ENCODE measurements at regions not wholly inside any gene's neighbourhood (a gene's known extent, or its start where the extent isn't known, plus 50 kb on each side); places are given as distances from the start of the nearest gene placed in this dataset.

DNA sequence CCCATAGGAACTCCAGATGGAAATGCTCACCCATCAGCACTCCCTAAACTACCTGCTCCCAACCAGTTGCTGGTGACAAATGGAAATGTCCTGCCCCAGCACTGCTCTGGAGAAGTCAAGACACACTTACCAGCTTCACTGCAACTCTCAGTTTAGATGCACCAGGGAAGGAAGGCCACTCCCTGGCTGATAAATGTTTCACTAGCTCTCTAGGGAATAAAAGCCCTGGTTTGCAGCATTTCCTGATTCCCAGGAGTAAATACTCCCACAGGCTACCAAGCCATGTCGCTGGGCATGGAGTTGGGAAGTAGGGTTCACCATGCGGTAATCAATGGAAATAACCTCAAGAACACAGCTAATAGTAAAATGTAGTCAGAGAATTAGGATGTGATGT is 112.0 kb upstream of the NEO1 start:
- no peak for TF ChIP-seq POLR2A (IDR thresholded peaks at IDR 0.05)
- TF ChIP-seq, protein P1, sequence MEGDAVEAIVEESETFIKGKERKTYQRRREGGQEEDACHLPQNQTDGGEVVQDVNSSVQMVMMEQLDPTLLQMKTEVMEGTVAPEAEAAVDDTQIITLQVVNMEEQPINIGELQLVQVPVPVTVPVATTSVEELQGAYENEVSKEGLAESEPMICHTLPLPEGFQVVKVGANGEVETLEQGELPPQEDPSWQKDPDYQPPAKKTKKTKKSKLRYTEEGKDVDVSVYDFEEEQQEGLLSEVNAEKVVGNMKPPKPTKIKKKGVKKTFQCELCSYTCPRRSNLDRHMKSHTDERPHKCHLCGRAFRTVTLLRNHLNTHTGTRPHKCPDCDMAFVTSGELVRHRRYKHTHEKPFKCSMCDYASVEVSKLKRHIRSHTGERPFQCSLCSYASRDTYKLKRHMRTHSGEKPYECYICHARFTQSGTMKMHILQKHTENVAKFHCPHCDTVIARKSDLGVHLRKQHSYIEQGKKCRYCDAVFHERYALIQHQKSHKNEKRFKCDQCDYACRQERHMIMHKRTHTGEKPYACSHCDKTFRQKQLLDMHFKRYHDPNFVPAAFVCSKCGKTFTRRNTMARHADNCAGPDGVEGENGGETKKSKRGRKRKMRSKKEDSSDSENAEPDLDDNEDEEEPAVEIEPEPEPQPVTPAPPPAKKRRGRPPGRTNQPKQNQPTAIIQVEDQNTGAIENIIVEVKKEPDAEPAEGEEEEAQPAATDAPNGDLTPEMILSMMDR (IDR thresholded peaks at IDR 0.05) = no peak

All from body of pancreas (tissue), 4 donors.